ENCODE measurements at regions not wholly inside any gene's neighbourhood (a gene's known extent, or its start where the extent isn't known, plus 50 kb on each side); places are given as distances from the start of the nearest gene placed in this dataset.

DNA sequence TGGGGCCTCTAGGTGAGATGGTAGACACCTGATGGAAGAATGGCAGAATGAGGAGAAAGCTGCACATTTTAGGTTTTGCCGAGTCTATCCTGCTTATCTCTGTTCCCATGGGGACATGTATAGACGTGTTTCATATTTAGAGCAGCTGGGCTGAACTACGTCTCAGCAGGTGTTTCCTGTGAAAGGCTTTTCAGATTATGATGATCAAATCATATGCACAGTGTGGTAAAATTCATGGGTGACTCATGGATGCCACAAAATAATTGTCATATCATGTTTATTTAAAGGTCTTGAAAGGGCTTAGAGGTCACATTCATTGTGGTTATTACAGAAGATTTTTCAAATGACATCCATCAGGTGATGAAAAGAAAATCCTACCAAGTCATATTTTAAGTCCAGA lies 90.5 kb downstream of the ICOS start:
- CTCF ChIA-PET, result interaction anchor here (0.7 kb wide), 1 partner anchor 10 kb away, joined by 3 read pairs; no protein-coding TSS in a partner anchor
- H3K27me3 Mint-ChIP-seq (ENCODE audit: low read depth), result peaks cover 4% of the 10 kb centered on the region; the same call in 1 of the 2 replicates
- TF ChIP-seq ELF4 (CRISPR knock-in tag; IDR thresholded peaks at IDR 0.05; ENCODE audit: low read depth), result no peak
- no peak for TF ChIP-seq FOXJ3 (CRISPR knock-in tag; IDR thresholded peaks at IDR 0.05; ENCODE audit: borderline replicate concordance)
- no peak for TF ChIP-seq ZNF317 (CRISPR knock-in tag; IDR thresholded peaks at IDR 0.05; ENCODE audit: borderline replicate concordance, low read depth)
- TF ChIP-seq ZNF416 (CRISPR knock-in tag; IDR thresholded peaks at IDR 0.05), result no peak
- no peak for TF ChIP-seq KAT7 (CRISPR knock-in tag; IDR thresholded peaks at IDR 0.05; ENCODE audit: borderline replicate concordance)
- TF ChIP-seq, protein P1, sequence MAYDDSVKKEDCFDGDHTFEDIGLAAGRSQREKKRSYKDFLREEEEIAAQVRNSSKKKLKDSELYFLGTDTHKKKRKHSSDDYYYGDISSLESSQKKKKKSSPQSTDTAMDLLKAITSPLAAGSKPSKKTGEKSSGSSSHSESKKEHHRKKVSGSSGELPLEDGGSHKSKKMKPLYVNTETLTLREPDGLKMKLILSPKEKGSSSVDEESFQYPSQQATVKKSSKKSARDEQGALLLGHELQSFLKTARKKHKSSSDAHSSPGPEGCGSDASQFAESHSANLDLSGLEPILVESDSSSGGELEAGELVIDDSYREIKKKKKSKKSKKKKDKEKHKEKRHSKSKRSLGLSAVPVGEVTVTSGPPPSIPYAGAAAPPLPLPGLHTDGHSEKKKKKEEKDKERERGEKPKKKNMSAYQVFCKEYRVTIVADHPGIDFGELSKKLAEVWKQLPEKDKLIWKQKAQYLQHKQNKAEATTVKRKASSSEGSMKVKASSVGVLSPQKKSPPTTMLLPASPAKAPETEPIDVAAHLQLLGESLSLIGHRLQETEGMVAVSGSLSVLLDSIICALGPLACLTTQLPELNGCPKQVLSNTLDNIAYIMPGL (CRISPR knock-in tag; IDR thresholded peaks at IDR 0.05), result no peak
- TF ChIP-seq TP53 (CRISPR knock-in tag; IDR thresholded peaks at IDR 0.05), result no peak
- TF ChIP-seq NFE2L1 (CRISPR knock-in tag; IDR thresholded peaks at IDR 0.05), result no peak
- TF ChIP-seq ZMAT4 (CRISPR knock-in tag; IDR thresholded peaks at IDR 0.05), result no peak
- TF ChIP-seq, protein P2, sequence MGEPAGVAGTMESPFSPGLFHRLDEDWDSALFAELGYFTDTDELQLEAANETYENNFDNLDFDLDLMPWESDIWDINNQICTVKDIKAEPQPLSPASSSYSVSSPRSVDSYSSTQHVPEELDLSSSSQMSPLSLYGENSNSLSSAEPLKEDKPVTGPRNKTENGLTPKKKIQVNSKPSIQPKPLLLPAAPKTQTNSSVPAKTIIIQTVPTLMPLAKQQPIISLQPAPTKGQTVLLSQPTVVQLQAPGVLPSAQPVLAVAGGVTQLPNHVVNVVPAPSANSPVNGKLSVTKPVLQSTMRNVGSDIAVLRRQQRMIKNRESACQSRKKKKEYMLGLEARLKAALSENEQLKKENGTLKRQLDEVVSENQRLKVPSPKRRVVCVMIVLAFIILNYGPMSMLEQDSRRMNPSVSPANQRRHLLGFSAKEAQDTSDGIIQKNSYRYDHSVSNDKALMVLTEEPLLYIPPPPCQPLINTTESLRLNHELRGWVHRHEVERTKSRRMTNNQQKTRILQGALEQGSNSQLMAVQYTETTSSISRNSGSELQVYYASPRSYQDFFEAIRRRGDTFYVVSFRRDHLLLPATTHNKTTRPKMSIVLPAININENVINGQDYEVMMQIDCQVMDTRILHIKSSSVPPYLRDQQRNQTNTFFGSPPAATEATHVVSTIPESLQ (CRISPR knock-in tag; IDR thresholded peaks at IDR 0.05), result no peak
- no peak for TF ChIP-seq ARID4B (CRISPR knock-in tag; IDR thresholded peaks at IDR 0.05; ENCODE audit: borderline replicate concordance)
- no peak for TF ChIP-seq E2F5 (CRISPR knock-in tag; IDR thresholded peaks at IDR 0.05)
- no peak for TF ChIP-seq SOX15 (CRISPR knock-in tag; IDR thresholded peaks at IDR 0.05)
- no peak for TF ChIP-seq ZNF138 (CRISPR knock-in tag; conservative IDR thresholded peaks at IDR 0.05)
- no peak for TF ChIP-seq IRF1 (CRISPR knock-in tag; IDR thresholded peaks at IDR 0.05)
- no peaks in the 10 kb centered on the region; the same call in 1 of the 2 replicates for H3K4me1 Mint-ChIP-seq
- POLR2A ChIA-PET, result no interaction called here
- no peak overlapping the region for H3K27ac Mint-ChIP-seq
- no peak overlapping the region for H3K4me3 Mint-ChIP-seq
- H3K36me3 Mint-ChIP-seq, result 0 out of 2 replicates have a peak, but pooled peaks cover 4% of the 10 kb centered on the region
- ATAC-seq (no peak), DNase-seq (ENCODE audit: low spot score) (no peak)
- peaks cover 6% of the 10 kb centered on the region for H3K9me3 Mint-ChIP-seq

DNA sequence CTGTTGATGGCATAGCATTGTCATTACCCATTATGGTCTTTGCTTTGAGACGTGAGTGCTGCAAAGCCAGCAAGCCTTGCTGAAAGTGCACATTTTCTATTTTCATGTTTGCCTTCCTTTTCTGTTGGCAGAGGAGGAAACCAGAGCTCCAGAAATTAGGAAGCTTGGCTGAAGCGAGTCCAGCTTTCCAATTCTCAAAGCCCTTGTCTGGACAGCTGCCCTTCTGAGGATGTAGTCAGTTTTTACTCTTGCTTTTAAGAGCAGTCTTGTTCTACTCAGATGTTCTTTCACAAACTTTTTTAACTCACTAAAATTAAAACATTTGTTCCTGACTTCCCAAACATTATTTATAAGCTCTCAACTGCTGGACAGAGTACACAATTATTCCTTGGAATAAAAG lies 93.8 kb downstream of the ICOS start:
- Mint-ChIP-seq H3K27me3 (ENCODE audit: low read depth) (peaks cover 4% of the 10 kb centered on the region; the same call in 1 of the 2 replicates), H3K9me3 (peaks cover 6% of the 10 kb centered on the region), H3K36me3 (0 out of 2 replicates have a peak, but pooled peaks cover 4% of the 10 kb centered on the region), H3K4me3 (no peak overlapping the region), H3K4me1 (peaks cover 4% of the 10 kb centered on the region), H3K27ac (no peak overlapping the region)
- DNase-seq (ENCODE audit: low spot score) (no peak), ATAC-seq (no peak)
- CTCF ChIA-PET, result no interaction called here
- POLR2A ChIA-PET, result no interaction called here
- no peak for TF ChIP-seq IRF1 (CRISPR knock-in tag; IDR thresholded peaks at IDR 0.05)
- no peak for TF ChIP-seq CREB1 (CRISPR knock-in tag; IDR thresholded peaks at IDR 0.05)
- TF ChIP-seq CDX4 (CRISPR knock-in tag; IDR thresholded peaks at IDR 0.05; ENCODE audit: borderline replicate concordance), result no peak
- TF ChIP-seq ZNF219 (CRISPR knock-in tag; IDR thresholded peaks at IDR 0.05; ENCODE audit: borderline replicate concordance), result no peak
- no peak for TF ChIP-seq MYBL2 (CRISPR knock-in tag; IDR thresholded peaks at IDR 0.05)
- no peak for TF ChIP-seq NFATC4 (CRISPR knock-in tag; IDR thresholded peaks at IDR 0.05)
- no peak for TF ChIP-seq ATF1 (CRISPR knock-in tag; IDR thresholded peaks at IDR 0.05)
- no peak for TF ChIP-seq MAX (CRISPR knock-in tag; IDR thresholded peaks at IDR 0.05)
- no peak for TF ChIP-seq GABPB1 (CRISPR knock-in tag; IDR thresholded peaks at IDR 0.05)
- no peak for TF ChIP-seq SP1 (CRISPR knock-in tag; conservative IDR thresholded peaks at IDR 0.05)
- TF ChIP-seq TP53 (CRISPR knock-in tag; IDR thresholded peaks at IDR 0.05), result no peak
